ENCODE measurements at regions not wholly inside any gene's neighbourhood (a gene's known extent, or its start where the extent isn't known, plus 50 kb on each side); places are given as distances from the start of the nearest gene placed in this dataset.

- TF ChIP-seq CTCF (IDR thresholded peaks at IDR 0.05; ENCODE audit: low read depth, low read length, poor library complexity, severe bottlenecking), result no peak
- no peak for TF ChIP-seq EZH2phosphoT487 (IDR thresholded peaks at IDR 0.05; ENCODE audit: borderline replicate concordance, low read length)
These were observed 210.1 kb upstream of the STK17B start for GRCh38 chr2:196381464-196381863.

Data from DOHH2 (cell line).